Fibroblast of the conjunctiva (primary cell): ENCODE measurements at regions not wholly inside any gene's neighbourhood (a gene's known extent, or its start where the extent isn't known, plus 50 kb on each side); places are given as distances from the start of the nearest gene placed in this dataset.

Source experiments
- DNase-seq: peaks from one replicate; pipeline ENCODE4 v3.0.0-alpha.2; 2010; ENCODE audit warnings: low read depth

GRCh38 chr19:28502879-28503734, 709.8 kb downstream of the UQCRFS1 start:
- DNase-seq, result no peak

GRCh38 chr19:28501976-28502375, 711.0 kb downstream of the UQCRFS1 start:
- no peak for DNase-seq

GRCh38 chr19:28500982-28501630, 711.8 kb downstream of the UQCRFS1 start:
- DNase-seq, result no peak

GRCh38 chr19:28500296-28500695, 712.7 kb downstream of the UQCRFS1 start:
- DNase-seq, result no peak

GRCh38 chr19:28498404-28498976, 714.5 kb downstream of the UQCRFS1 start:
- no peak for DNase-seq

- no peak for DNase-seq
Measured at GRCh38 chr19:28497887-28498286, 715.1 kb downstream of the UQCRFS1 start.

- DNase-seq, result no peak
Measured at GRCh38 chr19:28497137-28497536, 715.8 kb downstream of the UQCRFS1 start.

- DNase-seq, result no peak
Measured at GRCh38 chr19:28495046-28495445, 717.9 kb downstream of the UQCRFS1 start.

- no peak for DNase-seq
Measured at GRCh38 chr19:28494461-28494860, 718.5 kb downstream of the UQCRFS1 start.

- no peak for DNase-seq
Measured at GRCh38 chr19:28493884-28494283, 719.1 kb downstream of the UQCRFS1 start.

GRCh38 chr19:28492621-28493020, 720.3 kb downstream of the UQCRFS1 start:
- no peak for DNase-seq

GRCh38 chr19:28492201-28492600, 720.8 kb downstream of the UQCRFS1 start:
- DNase-seq, result no peak

GRCh38 chr19:28489776-28490175, 723.2 kb downstream of the UQCRFS1 start:
- no peak for DNase-seq

GRCh38 chr19:28489126-28489660, 723.8 kb downstream of the UQCRFS1 start:
- DNase-seq, result no peak

GRCh38 chr19:28487999-28488398, 725.0 kb downstream of the UQCRFS1 start:
- no peak for DNase-seq

GRCh38 chr19:28486926-28487325, 726.0 kb downstream of the UQCRFS1 start:
- no peak for DNase-seq

- no peak for DNase-seq
Measured at GRCh38 chr19:28486473-28486872, 726.5 kb downstream of the UQCRFS1 start.

- no peak for DNase-seq
Measured at GRCh38 chr19:28485292-28485691, 727.7 kb downstream of the UQCRFS1 start.

- DNase-seq, result no peak
Measured at GRCh38 chr19:28483197-28483596, 729.8 kb downstream of the UQCRFS1 start.

GRCh38 chr19:28482221-28482620, 730.7 kb downstream of the UQCRFS1 start:
- DNase-seq, result no peak

GRCh38 chr19:28481674-28482073, 731.3 kb downstream of the UQCRFS1 start:
- DNase-seq, result no peak

GRCh38 chr19:28475525-28475924, 737.4 kb downstream of the UQCRFS1 start:
- DNase-seq, result no peak

GRCh38 chr19:28472843-28473242, 740.1 kb downstream of the UQCRFS1 start:
- no peak for DNase-seq
